PC-9 (cell line): ENCODE measurements at regions not wholly inside any gene's neighbourhood (a gene's known extent, or its start where the extent isn't known, plus 50 kb on each side); places are given as distances from the start of the nearest gene placed in this dataset.

Experiments
- BruUV-seq: library from RNA; stranded (reverse); fragments of 400-500 nt; replicated peaks from 2 replicates; lab custom pipeline; 2021; lab: Mats Ljungman, UMichigan
- CTCF ChIA-PET: fragments of 300-600 bp; sonication (Branson Sonifier 250); formaldehyde crosslinking; loops from one replicate; lab custom pipeline; 2022; ENCODE audit warnings: antibody characterized with exemption; lab: Charles Lee
- POLR2A ChIA-PET: fragments of 300-600 bp; sonication (Branson Sonifier 250); formaldehyde crosslinking; loops from one replicate; lab custom pipeline; 2022; ENCODE audit warnings: antibody characterized with exemption; ENCODE audit not compliant: unreplicated experiment; lab: Charles Lee
- DNase-seq, 2 experiments: peaks; one replicate each; pipeline versions ENCODE4 v3.0.0 to v3.0.0-alpha.2; 2015 to 2022; ENCODE audit warnings: mixed read lengths in 1 of 2
- H2AFZ ChIP-seq: fragments of 200-600 bp; sonication (generic); 2 replicates; pipeline ENCODE4 v1.8.1; 2017; ENCODE audit warnings: antibody characterized with exemption
- H3F3A ChIP-seq: fragments of 200-600 bp; sonication (generic); 2 replicates; pipeline ENCODE4 v1.8.1; 2017; ENCODE audit warnings: antibody characterized with exemption, mild to moderate bottlenecking, low read depth; ENCODE audit not compliant: insufficient read depth
- H3K27ac ChIP-seq: fragments of 200-600 bp; sonication (generic); 2 replicates; pipeline ENCODE4 v1.6.1; 2016; ENCODE audit warnings: mixed run types
- H3K27me3 ChIP-seq: fragments of 200-600 bp; sonication (generic); 2 replicates; pipeline ENCODE4 v1.6.1; 2016; ENCODE audit warnings: low read depth, mixed run types; ENCODE audit not compliant: insufficient read depth
- H3K36me3 ChIP-seq: fragments of 200-600 bp; sonication (generic); 2 replicates; pipeline ENCODE4 v1.6.1; 2016; ENCODE audit warnings: low read depth, mixed run types
- H3K4me1 ChIP-seq: fragments of 200-600 bp; sonication (generic); replicated peaks from 2 replicates; pipeline ENCODE4 v1.6.1; 2016; ENCODE audit warnings: mixed run types; ENCODE audit not compliant: insufficient read depth
- H3K4me2 ChIP-seq: fragments of 200-600 bp; sonication (generic); 2 replicates; pipeline ENCODE4 v1.6.1; 2017; ENCODE audit warnings: mixed run types
- H3K4me3 ChIP-seq: fragments of 200-600 bp; sonication (generic); 2 replicates; pipeline ENCODE4 v1.6.1; 2016; ENCODE audit warnings: mixed run types
- H3K79me2 ChIP-seq: fragments of 200-600 bp; sonication (generic); 2 replicates; pipeline ENCODE4 v1.6.1; 2017; ENCODE audit warnings: low read depth, mixed run types
- H3K9me2 ChIP-seq: fragments of 200-600 bp; sonication (generic); 2 replicates; pipeline ENCODE4 v1.8.1; 2017; ENCODE audit warnings: mild to moderate bottlenecking; ENCODE audit not compliant: insufficient read depth
- H3K9me3 ChIP-seq: fragments of 200-600 bp; sonication (generic); 2 replicates; pipeline ENCODE4 v1.8.1; 2016; ENCODE audit warnings: low read depth; ENCODE audit not compliant: insufficient read depth
- H4K20me1 ChIP-seq: fragments of 200-600 bp; sonication (generic); 2 replicates; pipeline ENCODE4 v1.8.1; 2017; ENCODE audit not compliant: insufficient read depth
- EZH2 ChIP-seq: fragments of 200-600 bp; sonication (generic); IDR thresholded peaks from 2 replicates; pipeline ENCODE4 v1.8.0; 2017; ENCODE audit warnings: antibody characterized with exemption, low read depth
- intact Hi-C: fragments of 100-400 bp; cut with micrococcal nuclease; formaldehyde crosslinking; loops from one replicate; pipeline ENCODE4 v1.10.0; 2022; ENCODE audit not compliant: unreplicated experiment
- TF ChIP-seq, protein P1 (sequence below): fragments of 200-600 bp; sonication (generic); conservative IDR thresholded peaks from 2 replicates; pipeline ENCODE4 v1.6.1; 2017; ENCODE audit warnings: mixed run types, antibody characterized with exemption, mild to moderate bottlenecking, moderate library complexity

DNA sequence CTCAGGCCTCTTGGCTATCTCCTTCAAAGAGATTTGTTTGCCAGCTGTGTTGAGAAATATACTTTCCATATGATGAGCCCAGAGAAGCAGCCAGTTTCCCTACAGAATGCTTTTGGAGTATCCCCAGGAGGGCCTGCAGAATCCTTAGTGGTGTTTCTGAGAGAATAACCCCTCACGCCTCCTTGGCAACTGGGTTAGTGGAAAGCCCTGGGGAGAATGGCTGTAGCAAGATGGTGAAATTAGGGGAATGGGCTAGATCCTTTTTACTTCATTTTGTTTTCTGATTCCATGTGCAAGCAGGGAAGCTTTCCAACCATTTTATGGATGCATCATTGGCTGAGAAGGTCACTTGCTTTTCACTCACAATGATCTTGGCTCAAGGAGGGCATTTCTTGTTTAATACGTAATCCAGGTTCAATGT lies 364.6 kb downstream of the DMRT2 start:
- Histone ChIP-seq H3F3A (no peaks in the 10 kb centered on the region), H3K9me2 (no peaks in the 10 kb centered on the region), H3K36me3 (no peaks in the 10 kb centered on the region), H3K27ac (no peak overlapping the region), H4K20me1 (no peaks in the 10 kb centered on the region), H3K27me3 (no peaks in the 10 kb centered on the region), H3K4me2 (no peak overlapping the region), H2AFZ (no peak overlapping the region), H3K79me2 (no peaks in the 10 kb centered on the region), H3K9me3 (no peaks in the 10 kb centered on the region), H3K4me1 (no peaks in the 10 kb centered on the region), H3K4me3 (no peak overlapping the region)
- DNase-seq: no peak
- CTCF ChIA-PET: no interaction called here
- intact Hi-C loops: no loop called here
- no TSS peak for BruUV-seq
- TF ChIP-seq, protein P1, sequence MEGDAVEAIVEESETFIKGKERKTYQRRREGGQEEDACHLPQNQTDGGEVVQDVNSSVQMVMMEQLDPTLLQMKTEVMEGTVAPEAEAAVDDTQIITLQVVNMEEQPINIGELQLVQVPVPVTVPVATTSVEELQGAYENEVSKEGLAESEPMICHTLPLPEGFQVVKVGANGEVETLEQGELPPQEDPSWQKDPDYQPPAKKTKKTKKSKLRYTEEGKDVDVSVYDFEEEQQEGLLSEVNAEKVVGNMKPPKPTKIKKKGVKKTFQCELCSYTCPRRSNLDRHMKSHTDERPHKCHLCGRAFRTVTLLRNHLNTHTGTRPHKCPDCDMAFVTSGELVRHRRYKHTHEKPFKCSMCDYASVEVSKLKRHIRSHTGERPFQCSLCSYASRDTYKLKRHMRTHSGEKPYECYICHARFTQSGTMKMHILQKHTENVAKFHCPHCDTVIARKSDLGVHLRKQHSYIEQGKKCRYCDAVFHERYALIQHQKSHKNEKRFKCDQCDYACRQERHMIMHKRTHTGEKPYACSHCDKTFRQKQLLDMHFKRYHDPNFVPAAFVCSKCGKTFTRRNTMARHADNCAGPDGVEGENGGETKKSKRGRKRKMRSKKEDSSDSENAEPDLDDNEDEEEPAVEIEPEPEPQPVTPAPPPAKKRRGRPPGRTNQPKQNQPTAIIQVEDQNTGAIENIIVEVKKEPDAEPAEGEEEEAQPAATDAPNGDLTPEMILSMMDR: no peak
- TF ChIP-seq EZH2: no peak
- POLR2A ChIA-PET: no interaction called here

DNA sequence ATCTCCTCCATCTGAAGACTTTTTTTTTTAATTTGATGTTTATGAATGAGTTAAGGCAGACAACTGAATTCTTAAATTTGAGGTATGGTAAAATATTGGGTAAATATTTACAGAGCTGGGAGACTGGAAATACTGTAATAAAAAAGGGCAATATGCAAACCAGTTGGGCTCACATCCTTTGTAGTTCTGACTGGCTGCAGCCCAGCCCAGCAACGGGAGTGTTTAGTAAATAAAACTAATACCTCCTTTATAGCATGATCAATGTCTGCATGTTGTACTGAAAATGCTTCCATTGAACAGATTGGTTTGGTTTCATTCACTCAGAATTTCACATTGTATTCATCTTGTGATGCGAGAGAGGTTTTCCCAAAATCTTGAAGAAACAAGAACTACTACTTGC lies 365.0 kb downstream of the DMRT2 start:
- no peak overlapping the region for H2AFZ ChIP-seq
- no peak overlapping the region for H3K27ac ChIP-seq
- CTCF ChIA-PET: no interaction called here
- intact Hi-C loops: no loop called here
- no peaks in the 10 kb centered on the region for H3K9me2 ChIP-seq
- TF ChIP-seq EZH2: no peak
- TF ChIP-seq, protein P1: no peak
- no peaks in the 10 kb centered on the region for H3K27me3 ChIP-seq
- H3K4me1 ChIP-seq: no peaks in the 10 kb centered on the region
- H3K4me2 ChIP-seq: no peak overlapping the region
- H3K4me3 ChIP-seq: no peak overlapping the region
- no peak for DNase-seq
- H3K36me3 ChIP-seq: no peaks in the 10 kb centered on the region
- H4K20me1 ChIP-seq: no peaks in the 10 kb centered on the region
- H3K9me3 ChIP-seq: no peaks in the 10 kb centered on the region
- POLR2A ChIA-PET: no interaction called here
- no peaks in the 10 kb centered on the region for H3K79me2 ChIP-seq
- H3F3A ChIP-seq: no peaks in the 10 kb centered on the region
- BruUV-seq: no TSS peak

DNA sequence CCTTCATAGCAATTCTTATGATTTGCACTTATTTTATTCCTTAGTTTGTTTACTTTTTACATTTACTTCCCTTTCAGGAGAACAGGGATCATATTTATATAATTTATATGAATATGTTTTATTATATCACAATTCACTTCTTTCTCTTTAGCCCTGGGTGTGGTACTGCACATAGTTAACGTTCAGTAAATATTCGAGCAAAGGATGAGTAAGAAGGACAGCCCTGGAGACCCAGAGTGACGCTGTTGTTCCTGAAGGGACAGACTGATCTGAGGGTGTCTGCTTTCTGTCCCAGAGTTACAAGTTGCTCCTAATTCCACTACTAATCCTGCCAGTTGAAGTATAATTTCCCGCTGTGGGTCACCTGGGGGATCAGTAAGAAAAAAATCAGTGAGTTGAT lies 366.1 kb downstream of the DMRT2 start:
- TF ChIP-seq, protein P1: no peak
- no peak for TF ChIP-seq EZH2
- no TSS peak for BruUV-seq
- CTCF ChIA-PET: no interaction called here

More for the DNA sequence above, 366.1 kb downstream of the DMRT2 start:
- Histone ChIP-seq H3K79me2 (no peaks in the 10 kb centered on the region), H3K9me3 (no peaks in the 10 kb centered on the region), H4K20me1 (no peaks in the 10 kb centered on the region), H3K4me1 (no peaks in the 10 kb centered on the region), H3F3A (no peaks in the 10 kb centered on the region), H3K9me2 (no peaks in the 10 kb centered on the region), H3K27me3 (no peaks in the 10 kb centered on the region), H2AFZ (no peak overlapping the region), H3K4me3 (no peak overlapping the region), H3K27ac (no peak overlapping the region), H3K4me2 (no peak overlapping the region), H3K36me3 (no peaks in the 10 kb centered on the region)
- POLR2A ChIA-PET: no interaction called here
- no peak for DNase-seq
- intact Hi-C loops: no loop called here
